Astrocyte (in vitro differentiated cells and primary cell): ENCODE measurements at regions not wholly inside any gene's neighbourhood (a gene's known extent, or its start where the extent isn't known, plus 50 kb on each side); places are given as distances from the start of the nearest gene placed in this dataset.

Source experiments
- EZH2 ChIP-seq: IDR thresholded peaks from 2 replicates; pipeline ENCODE4 v1.6.1; 2012; ENCODE audit warnings: mild to moderate bottlenecking, low read length, inconsistent platforms; ENCODE audit not compliant: insufficient read depth
- TF ChIP-seq, protein P1 (sequence below): IDR thresholded peaks from 2 replicates; pipeline ENCODE4 v1.5.1; 2011; ENCODE audit warnings: low read depth, mild to moderate bottlenecking, inconsistent platforms, low read length, moderate library complexity; ENCODE audit not compliant: insufficient read depth

DNA sequence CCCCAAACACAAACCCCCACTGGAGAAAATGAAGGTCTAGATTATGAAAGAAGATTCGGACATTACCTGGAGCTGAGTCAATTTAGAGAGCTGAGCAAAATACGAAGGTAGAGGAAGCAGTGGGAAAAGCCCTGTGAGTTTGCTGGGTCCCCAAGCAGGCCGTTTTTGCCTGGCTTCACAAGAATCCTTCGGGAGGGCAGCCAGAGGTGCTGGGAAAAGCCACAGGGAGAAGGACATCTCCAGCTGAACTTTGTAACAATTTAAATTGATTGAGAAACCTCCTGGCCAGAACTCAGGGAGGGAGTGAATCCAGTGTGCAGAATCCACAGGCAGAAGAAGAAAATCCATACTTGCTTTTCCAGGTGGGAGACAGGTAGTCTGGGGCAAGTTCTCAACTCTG is 319.1 kb upstream of the CT83 start:
- TF ChIP-seq, protein P1, sequence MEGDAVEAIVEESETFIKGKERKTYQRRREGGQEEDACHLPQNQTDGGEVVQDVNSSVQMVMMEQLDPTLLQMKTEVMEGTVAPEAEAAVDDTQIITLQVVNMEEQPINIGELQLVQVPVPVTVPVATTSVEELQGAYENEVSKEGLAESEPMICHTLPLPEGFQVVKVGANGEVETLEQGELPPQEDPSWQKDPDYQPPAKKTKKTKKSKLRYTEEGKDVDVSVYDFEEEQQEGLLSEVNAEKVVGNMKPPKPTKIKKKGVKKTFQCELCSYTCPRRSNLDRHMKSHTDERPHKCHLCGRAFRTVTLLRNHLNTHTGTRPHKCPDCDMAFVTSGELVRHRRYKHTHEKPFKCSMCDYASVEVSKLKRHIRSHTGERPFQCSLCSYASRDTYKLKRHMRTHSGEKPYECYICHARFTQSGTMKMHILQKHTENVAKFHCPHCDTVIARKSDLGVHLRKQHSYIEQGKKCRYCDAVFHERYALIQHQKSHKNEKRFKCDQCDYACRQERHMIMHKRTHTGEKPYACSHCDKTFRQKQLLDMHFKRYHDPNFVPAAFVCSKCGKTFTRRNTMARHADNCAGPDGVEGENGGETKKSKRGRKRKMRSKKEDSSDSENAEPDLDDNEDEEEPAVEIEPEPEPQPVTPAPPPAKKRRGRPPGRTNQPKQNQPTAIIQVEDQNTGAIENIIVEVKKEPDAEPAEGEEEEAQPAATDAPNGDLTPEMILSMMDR, result no peak
- TF ChIP-seq EZH2, result no peak
